Esophagus squamous epithelium (tissue), 4 donors: ENCODE measurements at regions not wholly inside any gene's neighbourhood (a gene's known extent, or its start where the extent isn't known, plus 50 kb on each side); places are given as distances from the start of the nearest gene placed in this dataset.

Source experiments
- POLR2A ChIP-seq, 4 donors: fragments of 450-650 bp; IDR thresholded peaks; one replicate each; pipeline ENCODE4 v1.6.1; 2017; ENCODE audit warnings: antibody characterized with exemption in 4 of 4, mild to moderate bottlenecking in 4 of 4, moderate library complexity in 3 of 4
- TF ChIP-seq, protein P1 (sequence below), 6 experiments: fragments of 450-650 bp in 4 of 6; fragments of 200-600 bp in 2 of 6; sonication (generic) in 2 of 6; IDR thresholded peaks; one replicate each; pipeline ENCODE4 v1.5.1; 2016 to 2019; ENCODE audit warnings: antibody characterized with exemption in 6 of 6, mild to moderate bottlenecking in 4 of 6, moderate library complexity in 4 of 6

DNA sequence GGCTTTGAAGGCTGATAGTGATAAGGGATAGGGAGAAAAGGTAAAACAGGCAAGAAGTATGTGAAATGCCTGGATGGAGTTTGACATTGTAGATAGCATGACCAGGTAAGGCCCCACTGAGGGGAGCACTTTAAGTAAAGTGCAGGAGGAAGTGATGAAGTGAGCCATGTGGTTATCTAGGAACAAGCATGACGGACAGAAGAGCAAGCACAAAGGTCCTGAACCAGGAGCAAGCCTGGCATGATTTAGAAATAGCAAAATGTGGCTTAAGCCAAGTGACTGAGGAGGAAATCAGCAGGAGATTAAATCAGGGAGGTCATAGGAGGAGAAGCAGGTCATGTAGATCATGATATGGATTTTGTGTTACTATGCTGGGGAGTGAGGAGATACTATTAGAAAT, 129.2 kb downstream of the GLUL start:
- TF ChIP-seq, protein P1, sequence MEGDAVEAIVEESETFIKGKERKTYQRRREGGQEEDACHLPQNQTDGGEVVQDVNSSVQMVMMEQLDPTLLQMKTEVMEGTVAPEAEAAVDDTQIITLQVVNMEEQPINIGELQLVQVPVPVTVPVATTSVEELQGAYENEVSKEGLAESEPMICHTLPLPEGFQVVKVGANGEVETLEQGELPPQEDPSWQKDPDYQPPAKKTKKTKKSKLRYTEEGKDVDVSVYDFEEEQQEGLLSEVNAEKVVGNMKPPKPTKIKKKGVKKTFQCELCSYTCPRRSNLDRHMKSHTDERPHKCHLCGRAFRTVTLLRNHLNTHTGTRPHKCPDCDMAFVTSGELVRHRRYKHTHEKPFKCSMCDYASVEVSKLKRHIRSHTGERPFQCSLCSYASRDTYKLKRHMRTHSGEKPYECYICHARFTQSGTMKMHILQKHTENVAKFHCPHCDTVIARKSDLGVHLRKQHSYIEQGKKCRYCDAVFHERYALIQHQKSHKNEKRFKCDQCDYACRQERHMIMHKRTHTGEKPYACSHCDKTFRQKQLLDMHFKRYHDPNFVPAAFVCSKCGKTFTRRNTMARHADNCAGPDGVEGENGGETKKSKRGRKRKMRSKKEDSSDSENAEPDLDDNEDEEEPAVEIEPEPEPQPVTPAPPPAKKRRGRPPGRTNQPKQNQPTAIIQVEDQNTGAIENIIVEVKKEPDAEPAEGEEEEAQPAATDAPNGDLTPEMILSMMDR (IDR thresholded peaks at IDR 0.05) = no peak
- TF ChIP-seq POLR2A (IDR thresholded peaks at IDR 0.05) = no peak
